ENCODE measurements at regions not wholly inside any gene's neighbourhood (a gene's known extent, or its start where the extent isn't known, plus 50 kb on each side); places are given as distances from the start of the nearest gene placed in this dataset.
"Not testable (repeated sequence)": the region's sequence is repeated elsewhere in the genome, so short reads cannot be mapped to it uniquely, and the experiment has no call there.

DNA sequence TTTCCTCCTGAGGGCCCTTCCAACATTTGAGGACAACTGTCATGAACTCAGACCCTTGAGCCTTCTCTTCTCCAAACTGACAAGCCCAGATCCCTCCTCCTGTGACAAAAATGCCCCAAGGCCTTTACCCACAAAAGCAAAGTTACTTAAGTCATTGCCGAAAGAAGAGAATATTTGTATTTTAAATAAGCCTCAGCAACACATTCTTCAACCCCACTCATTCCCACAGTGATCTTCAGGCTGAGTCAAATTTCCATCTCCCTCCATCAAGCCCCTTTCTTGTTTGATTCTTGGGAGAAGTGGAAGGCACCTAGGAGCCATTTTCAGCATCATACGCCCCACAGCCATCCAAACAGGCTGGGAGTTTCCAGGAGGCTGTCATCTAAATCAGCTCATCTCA, 150.8 kb upstream of the PDE1C start:
- Mint-ChIP-seq H3K4me3 (no peak overlapping the region), H3K36me3 (ENCODE audit: low read depth) (no peaks in the 10 kb centered on the region), H3K4me1 (ENCODE audit: low read depth) (no peaks in the 10 kb centered on the region), H3K27me3 (no peaks in the 10 kb centered on the region), H3K27ac (no peak overlapping the region), H3K9me3 (no peaks in the 10 kb centered on the region)
- ChIA-PET CTCF (interaction anchor here (1.2 kb wide), 2 partner anchors 10 kb away, joined by 3 read pairs; no protein-coding TSS in a partner anchor), POLR2A (no interaction called here)
- no peak for ATAC-seq
- no peak for DNase-seq
- TF ChIP-seq, protein P1, sequence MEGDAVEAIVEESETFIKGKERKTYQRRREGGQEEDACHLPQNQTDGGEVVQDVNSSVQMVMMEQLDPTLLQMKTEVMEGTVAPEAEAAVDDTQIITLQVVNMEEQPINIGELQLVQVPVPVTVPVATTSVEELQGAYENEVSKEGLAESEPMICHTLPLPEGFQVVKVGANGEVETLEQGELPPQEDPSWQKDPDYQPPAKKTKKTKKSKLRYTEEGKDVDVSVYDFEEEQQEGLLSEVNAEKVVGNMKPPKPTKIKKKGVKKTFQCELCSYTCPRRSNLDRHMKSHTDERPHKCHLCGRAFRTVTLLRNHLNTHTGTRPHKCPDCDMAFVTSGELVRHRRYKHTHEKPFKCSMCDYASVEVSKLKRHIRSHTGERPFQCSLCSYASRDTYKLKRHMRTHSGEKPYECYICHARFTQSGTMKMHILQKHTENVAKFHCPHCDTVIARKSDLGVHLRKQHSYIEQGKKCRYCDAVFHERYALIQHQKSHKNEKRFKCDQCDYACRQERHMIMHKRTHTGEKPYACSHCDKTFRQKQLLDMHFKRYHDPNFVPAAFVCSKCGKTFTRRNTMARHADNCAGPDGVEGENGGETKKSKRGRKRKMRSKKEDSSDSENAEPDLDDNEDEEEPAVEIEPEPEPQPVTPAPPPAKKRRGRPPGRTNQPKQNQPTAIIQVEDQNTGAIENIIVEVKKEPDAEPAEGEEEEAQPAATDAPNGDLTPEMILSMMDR (IDR thresholded peaks at IDR 0.05), result no peak
- intact Hi-C loops (cut with micrococcal nuclease), result no loop called here

DNA sequence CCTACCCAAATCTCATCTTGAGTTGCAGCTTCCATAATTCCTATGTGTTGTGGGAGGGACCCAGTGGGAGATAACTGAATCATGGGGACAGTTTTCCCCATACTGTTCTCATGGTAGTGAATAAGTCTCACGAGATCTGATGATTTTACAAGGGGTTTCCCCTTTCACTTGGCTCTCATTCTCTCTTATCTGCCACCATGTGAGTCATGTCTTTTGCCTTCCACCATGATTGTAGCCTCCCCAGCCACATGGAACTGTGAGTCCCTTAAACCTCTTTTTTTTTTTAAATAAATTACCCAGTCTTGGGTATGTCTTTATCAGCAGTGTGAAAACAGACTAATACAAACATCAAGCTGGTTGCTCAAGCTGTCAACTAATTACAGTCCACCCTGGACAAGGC, 149.6 kb upstream of the PDE1C start:
- H3K4me3 Mint-ChIP-seq; DNase-seq; ATAC-seq; H3K9me3 Mint-ChIP-seq; H3K27me3 Mint-ChIP-seq; H3K27ac Mint-ChIP-seq; H3K36me3 Mint-ChIP-seq (ENCODE audit: low read depth); POLR2A ChIA-PET; H3K4me1 Mint-ChIP-seq (ENCODE audit: low read depth); intact Hi-C loops (cut with micrococcal nuclease): not testable (repeated sequence)
- CTCF ChIA-PET, result interaction anchor here (1.2 kb wide), 1 partner anchor 9 kb away, joined by 3 read pairs; no protein-coding TSS in a partner anchor

DNA sequence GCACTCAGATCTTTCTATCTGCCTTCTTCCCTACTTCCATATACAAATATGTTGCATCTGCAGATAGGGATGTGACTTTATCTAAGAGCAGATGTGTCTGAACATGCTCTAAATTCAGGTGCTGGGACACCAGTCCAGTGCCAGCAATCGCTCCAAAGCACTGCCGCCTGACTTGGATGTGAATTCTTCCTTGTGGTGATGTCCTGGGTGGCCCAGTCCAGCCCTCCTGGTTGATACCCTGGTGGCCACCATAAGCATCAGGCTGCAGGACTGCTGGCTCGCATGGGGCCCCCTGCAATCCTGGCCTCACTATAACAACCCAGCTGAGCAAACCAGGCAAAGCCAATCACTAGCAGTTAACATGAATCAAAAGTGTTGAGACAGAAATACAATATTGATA, 149.2 kb upstream of the PDE1C start:
- H3K36me3 Mint-ChIP-seq (ENCODE audit: low read depth), result no peaks in the 10 kb centered on the region

DNA sequence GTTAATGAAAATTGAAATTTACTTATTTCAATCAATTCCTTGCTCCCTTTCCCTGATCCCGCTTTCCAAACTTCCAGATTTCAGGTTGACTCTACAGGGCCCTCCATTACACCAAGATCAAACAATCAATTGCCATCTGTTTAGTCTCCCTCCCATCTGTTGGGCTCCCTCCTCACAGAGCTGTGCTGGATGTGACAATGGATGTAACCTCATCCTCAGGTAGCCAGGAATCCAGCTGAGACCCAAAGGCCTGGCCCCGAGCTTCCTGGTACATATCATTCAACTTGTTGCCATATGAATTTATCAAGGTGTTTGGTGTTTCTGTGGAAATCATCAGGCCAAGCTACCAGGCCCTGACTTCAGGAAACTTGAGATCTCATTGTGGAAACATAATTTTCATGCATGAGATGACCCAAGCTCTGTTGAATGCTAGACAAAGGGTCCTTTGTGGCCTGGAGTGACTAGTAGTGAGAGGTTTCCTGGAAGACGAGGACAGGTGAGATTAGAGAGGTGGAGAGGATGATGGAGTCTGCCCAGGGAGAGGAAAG, 148.6 kb upstream of the PDE1C start:
- ATAC-seq (no peak), DNase-seq (no peak)
- TF ChIP-seq, protein P1 (IDR thresholded peaks at IDR 0.05), result no peak
- Mint-ChIP-seq H3K27me3 (no peaks in the 10 kb centered on the region), H3K36me3 (ENCODE audit: low read depth) (no peaks in the 10 kb centered on the region), H3K4me1 (ENCODE audit: low read depth) (no peaks in the 10 kb centered on the region), H3K27ac (no peak overlapping the region), H3K4me3 (no peak overlapping the region), H3K9me3 (no peaks in the 10 kb centered on the region)
- intact Hi-C loops (cut with micrococcal nuclease), result no loop called here
- CTCF ChIA-PET, result interaction anchor here (1.2 kb wide), 1 partner anchor 8 kb away, joined by 5 read pairs; no protein-coding TSS in a partner anchor
- POLR2A ChIA-PET, result no interaction called here

More for the DNA sequence above, 149.2 kb upstream of the PDE1C start:
- no peak overlapping the region for H3K4me3 Mint-ChIP-seq
- intact Hi-C loops (cut with micrococcal nuclease), result no loop called here
- H3K27ac Mint-ChIP-seq, result no peak overlapping the region
- ChIA-PET POLR2A (no interaction called here), CTCF (interaction anchor here (1.2 kb wide), 1 partner anchor 9 kb away, joined by 5 read pairs; no protein-coding TSS in a partner anchor)
- DNase-seq (no peak), ATAC-seq (no peak)
- no peaks in the 10 kb centered on the region for H3K27me3 Mint-ChIP-seq
- TF ChIP-seq, protein P1 (IDR thresholded peaks at IDR 0.05), result no peak
- H3K9me3 Mint-ChIP-seq, result no peaks in the 10 kb centered on the region
- H3K4me1 Mint-ChIP-seq (ENCODE audit: low read depth), result no peaks in the 10 kb centered on the region

DNA sequence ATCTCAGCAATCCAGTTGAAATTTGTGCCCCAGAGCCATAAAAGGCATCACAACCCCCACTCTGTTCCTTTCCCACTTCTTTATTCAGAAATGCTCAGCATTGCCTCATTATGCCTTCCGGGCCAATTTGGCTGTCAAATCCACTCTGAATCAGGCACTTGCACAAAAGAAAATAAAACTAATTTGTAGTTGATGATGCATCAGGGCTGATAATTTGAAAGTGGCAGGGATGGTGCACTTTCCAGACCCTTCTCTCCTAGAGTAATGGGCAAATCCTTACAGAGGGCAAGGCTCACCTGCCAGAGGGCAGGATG, 147.9 kb upstream of the PDE1C start:
- H3K4me1 Mint-ChIP-seq (ENCODE audit: low read depth), result no peaks in the 10 kb centered on the region
- H3K36me3 Mint-ChIP-seq (ENCODE audit: low read depth), result no peaks in the 10 kb centered on the region
- CTCF ChIA-PET, result interaction anchor here (1.2 kb wide), 1 partner anchor 8 kb away, joined by 5 read pairs; no protein-coding TSS in a partner anchor
- no peak for ATAC-seq
- intact Hi-C loops (cut with micrococcal nuclease), result no loop called here
- DNase-seq, result no peak
- TF ChIP-seq, protein P1 (IDR thresholded peaks at IDR 0.05), result no peak
- no peak overlapping the region for H3K27ac Mint-ChIP-seq
- H3K4me3 Mint-ChIP-seq, result no peak overlapping the region
- H3K9me3 Mint-ChIP-seq, result no peaks in the 10 kb centered on the region
- H3K27me3 Mint-ChIP-seq, result no peaks in the 10 kb centered on the region
- POLR2A ChIA-PET, result no interaction called here

Data from activated CD8-positive, alpha-beta T cell treated with anti-CD3 and anti-CD28 coated beads for 36 hours (primary cell).